GM23248 (cell line): ENCODE measurements at regions not wholly inside any gene's neighbourhood (a gene's known extent, or its start where the extent isn't known, plus 50 kb on each side); places are given as distances from the start of the nearest gene placed in this dataset.

Experiments
- DNase-seq: peaks from one replicate; pipeline ENCODE4 v3.0.0-alpha.2; 2015
- H2AFZ ChIP-seq: fragments of 200-600 bp; sonication (generic); 2 replicates; pipeline ENCODE4 v1.6.1; 2016; ENCODE audit warnings: antibody characterized with exemption
- H3F3A ChIP-seq: fragments of 200-600 bp; sonication (generic); 2 replicates; pipeline ENCODE4 v1.6.1; 2016; ENCODE audit warnings: mild to moderate bottlenecking, antibody characterized with exemption, mixed run types; ENCODE audit not compliant: insufficient read depth
- H3K27ac ChIP-seq: fragments of 200-600 bp; sonication (generic); 2 replicates; pipeline ENCODE4 v1.5.1; 2016; ENCODE audit warnings: mild to moderate bottlenecking
- H3K27me3 ChIP-seq: fragments of 200-600 bp; sonication (generic); replicated peaks from 2 replicates; pipeline ENCODE4 v1.6.1; 2016; ENCODE audit warnings: mild to moderate bottlenecking; ENCODE audit not compliant: insufficient read depth
- H3K36me3 ChIP-seq: fragments of 200-600 bp; sonication (generic); 2 replicates; pipeline ENCODE4 v1.6.1; 2016; ENCODE audit warnings: low read depth, mild to moderate bottlenecking
- H3K4me1 ChIP-seq: fragments of 200-600 bp; sonication (generic); 2 replicates; pipeline ENCODE4 v1.6.1; 2016; ENCODE audit warnings: mild to moderate bottlenecking; ENCODE audit not compliant: insufficient read depth
- H3K4me2 ChIP-seq: fragments of 200-600 bp; sonication (generic); one replicate; pipeline ENCODE4 v1.6.1; 2016; ENCODE audit warnings: mild to moderate bottlenecking; ENCODE audit not compliant: unreplicated experiment
- H3K4me3 ChIP-seq: fragments of 200-600 bp; sonication (generic); 2 replicates; pipeline ENCODE4 v1.5.1; 2016; ENCODE audit warnings: mild to moderate bottlenecking
- H3K79me2 ChIP-seq: fragments of 200-600 bp; sonication (generic); 2 replicates; pipeline ENCODE4 v1.6.1; 2016; ENCODE audit warnings: mild to moderate bottlenecking; ENCODE audit not compliant: insufficient read depth
- H3K9ac ChIP-seq: fragments of 200-600 bp; sonication (generic); 2 replicates; pipeline ENCODE4 v1.6.1; 2016; ENCODE audit warnings: mild to moderate bottlenecking
- H3K9me2 ChIP-seq: fragments of 200-600 bp; sonication (generic); 2 replicates; pipeline ENCODE4 v1.6.1; 2016; ENCODE audit warnings: mixed run types, mild to moderate bottlenecking, moderate library complexity; ENCODE audit not compliant: insufficient read depth
- H3K9me3 ChIP-seq: fragments of 200-600 bp; sonication (generic); one replicate; pipeline ENCODE4 v1.6.1; 2017; ENCODE audit warnings: low read depth
- H4K20me1 ChIP-seq: fragments of 200-600 bp; sonication (generic); 2 replicates; pipeline ENCODE4 v1.6.0; 2016; ENCODE audit not compliant: insufficient read depth
- EZH2 ChIP-seq: fragments of 200-600 bp; sonication (generic); IDR thresholded peaks from 2 replicates; pipeline ENCODE4 v1.6.1; 2018; ENCODE audit warnings: antibody characterized with exemption, mild to moderate bottlenecking; ENCODE audit not compliant: insufficient read depth, poor library complexity, severe bottlenecking
- EZH2phosphoT487 ChIP-seq: fragments of 200-600 bp; sonication (generic); IDR thresholded peaks from 2 replicates; pipeline ENCODE4 v1.6.1; 2018; ENCODE audit warnings: antibody characterized with exemption, moderate library complexity, mild to moderate bottlenecking, low read depth; ENCODE audit not compliant: insufficient read depth
- WGBS, 2 experiments: methylation state at CpG; one replicate each; pipeline ENCODE4 v1.1.6; 2015 to 2017; ENCODE audit warnings: low lambda C conversion rate in 2 of 2, low coverage in 1 of 2; ENCODE audit errors: missing lambda C conversion rate in 2 of 2; 5-methylcytosine and 5-hydroxymethylcytosine counted together
- in situ Hi-C: fragments of 300-500 bp; cut with MboI; formaldehyde crosslinking; loops from 2 replicates; pipeline ENCODE4 v1.15.0; 2020

GRCh38 chr3:103033841-103034240, 599.0 kb downstream of the ZPLD1 start:
- Histone ChIP-seq H3K4me3 (no peak overlapping the region), H3K27ac (no peak overlapping the region), H3K36me3 (no peaks in the 10 kb centered on the region), H3K79me2 (no peaks in the 10 kb centered on the region), H2AFZ (no peak overlapping the region), H3K9me2 (no peaks in the 10 kb centered on the region; the same call in 1 of the 2 replicates), H3K9me3 (no peaks in the 10 kb centered on the region), H3K4me1 (no peaks in the 10 kb centered on the region), H3K9ac (no peak overlapping the region), H3K27me3 (no peaks in the 10 kb centered on the region), H3F3A (no peaks in the 10 kb centered on the region), H4K20me1 (no peaks in the 10 kb centered on the region), H3K4me2 (no peak overlapping the region)
- in situ Hi-C loops: no loop called here
- WGBS, 2 experiments: 25 to 38% methylated on average over 2 of the region's 2 CpGs
- TF ChIP-seq EZH2: no peak
- no peak for DNase-seq

DNA sequence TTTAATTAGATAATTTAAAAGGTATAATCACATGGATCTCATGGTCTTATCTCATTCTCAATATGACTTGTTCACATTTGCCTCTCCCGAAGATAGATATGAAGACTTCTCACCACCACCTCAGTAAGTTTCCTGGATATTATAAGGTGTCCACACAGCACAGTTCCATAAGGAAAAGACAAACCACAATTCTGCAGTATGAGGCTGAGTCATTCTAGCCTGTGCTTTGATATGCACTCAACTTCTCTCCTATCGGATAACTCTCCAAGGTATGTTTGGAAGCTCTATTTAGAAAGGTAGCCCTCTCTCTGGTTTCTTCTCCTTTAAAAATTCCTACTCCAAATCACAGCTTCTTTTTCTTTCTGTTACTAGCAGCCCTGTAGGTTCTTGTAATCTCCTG, 612.8 kb downstream of the ZPLD1 start:
- H4K20me1 ChIP-seq: no peaks in the 10 kb centered on the region
- no peaks in the 10 kb centered on the region for H3K79me2 ChIP-seq
- no peaks in the 10 kb centered on the region for H3K9me3 ChIP-seq
- H3K36me3 ChIP-seq: no peaks in the 10 kb centered on the region
- H3K4me1 ChIP-seq: no peaks in the 10 kb centered on the region
- H3K27ac ChIP-seq: no peak overlapping the region
- H3F3A ChIP-seq: no peaks in the 10 kb centered on the region
- TF ChIP-seq EZH2phosphoT487: no peak
- TF ChIP-seq EZH2: no peak
- no peaks in the 10 kb centered on the region for H3K27me3 ChIP-seq
- H3K9ac ChIP-seq: no peak overlapping the region
- H3K4me2 ChIP-seq: no peak overlapping the region
- no peak for DNase-seq
- WGBS, 2 experiments: 60 to 68% methylated on average over 2 of the region's 2 CpGs
- H2AFZ ChIP-seq: no peak overlapping the region
- H3K4me3 ChIP-seq: no peak overlapping the region
- in situ Hi-C loops: no loop called here
- no peaks in the 10 kb centered on the region for H3K9me2 ChIP-seq

GRCh38 chr3:103048068-103048722, 613.4 kb downstream of the ZPLD1 start:
- Histone ChIP-seq H3K79me2 (no peaks in the 10 kb centered on the region), H3K9me2 (no peaks in the 10 kb centered on the region), H3K4me2 (no peak overlapping the region), H3K36me3 (no peaks in the 10 kb centered on the region), H3K9ac (no peak overlapping the region), H4K20me1 (no peaks in the 10 kb centered on the region), H3K27ac (no peak overlapping the region), H3K27me3 (no peaks in the 10 kb centered on the region), H2AFZ (no peak overlapping the region), H3K9me3 (no peaks in the 10 kb centered on the region), H3K4me3 (no peak overlapping the region), H3F3A (no peaks in the 10 kb centered on the region), H3K4me1 (no peaks in the 10 kb centered on the region)
- in situ Hi-C loops: no loop called here
- DNase-seq: no peak
- WGBS, 2 experiments: 60 to 75% methylated on average over 5 of the region's 5 CpGs
- TF ChIP-seq EZH2 (no peak), EZH2phosphoT487 (no peak)

DNA sequence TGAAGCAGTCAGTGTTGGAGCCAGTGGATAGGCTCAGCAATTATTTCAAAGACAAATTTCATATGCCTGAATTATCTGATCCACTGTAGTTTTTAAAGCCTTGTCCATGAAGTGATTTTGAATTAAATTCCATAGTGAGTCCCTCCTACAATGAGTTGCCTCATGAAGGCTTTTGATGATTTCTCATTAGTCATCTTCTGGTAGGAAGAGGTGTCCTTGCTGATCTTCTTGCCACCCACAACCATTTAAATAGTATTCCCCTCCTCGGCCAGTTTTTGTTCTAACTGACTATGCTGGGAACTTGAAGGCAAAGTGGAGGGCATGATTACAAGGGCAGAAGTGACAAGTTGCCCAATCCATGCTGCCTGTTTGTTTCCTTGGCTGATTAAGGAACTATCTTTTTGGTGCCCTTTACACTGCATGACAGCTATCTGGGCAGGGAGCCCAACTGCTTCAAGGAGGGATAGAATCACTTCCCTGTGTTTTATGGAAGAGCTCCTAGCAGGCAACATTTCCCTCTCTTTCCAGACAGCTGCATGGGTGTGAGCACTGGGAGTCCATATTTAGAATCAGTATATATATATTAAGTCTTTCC, 617.5 kb downstream of the ZPLD1 start:
- in situ Hi-C loops: no loop called here
- no peaks in the 10 kb centered on the region for H4K20me1 ChIP-seq
- DNase-seq: peak; percentile 11

More for the DNA sequence above, 617.5 kb downstream of the ZPLD1 start:
- no peaks in the 10 kb centered on the region for H3K9me3 ChIP-seq
- H2AFZ ChIP-seq: no peak overlapping the region
- H3F3A ChIP-seq: no peaks in the 10 kb centered on the region
- no peaks in the 10 kb centered on the region for H3K4me1 ChIP-seq
- H3K27ac ChIP-seq: no peak overlapping the region
- TF ChIP-seq EZH2phosphoT487 (no peak), EZH2 (no peak)
- H3K9ac ChIP-seq: no peak overlapping the region
- no peaks in the 10 kb centered on the region for H3K79me2 ChIP-seq
- H3K27me3 ChIP-seq: no peaks in the 10 kb centered on the region
- no peak overlapping the region for H3K4me3 ChIP-seq
- H3K9me2 ChIP-seq: no peaks in the 10 kb centered on the region
- no peak overlapping the region for H3K4me2 ChIP-seq
- H3K36me3 ChIP-seq: no peaks in the 10 kb centered on the region
- WGBS, 2 experiments: 0 to 5% methylated on average over 1 of the region's 1 CpG
